ENCODE measurements at regions not wholly inside any gene's neighbourhood (a gene's known extent, or its start where the extent isn't known, plus 50 kb on each side); places are given as distances from the start of the nearest gene placed in this dataset.

DNA sequence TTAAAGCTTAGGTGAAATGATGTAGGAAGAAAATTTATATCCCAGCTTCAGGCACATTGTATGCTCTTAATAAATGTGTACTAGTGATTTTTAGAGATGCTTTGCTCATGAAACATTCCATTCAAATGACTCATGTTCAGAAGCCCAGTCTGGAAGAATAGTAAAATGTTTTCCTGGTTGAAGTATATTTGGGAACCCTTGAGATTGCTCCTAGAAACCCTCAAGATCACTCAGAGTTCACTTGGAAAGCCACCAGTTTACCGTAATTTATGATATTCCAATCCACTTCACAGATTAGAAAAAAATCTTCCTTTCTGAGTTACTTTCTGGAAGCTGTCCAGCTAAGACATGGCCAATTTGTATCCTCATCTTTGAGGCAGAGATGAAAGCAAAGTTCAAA lies 186.4 kb downstream of the SYT10 start:
- TF ChIP-seq POLR2AphosphoS5 (IDR thresholded peaks at IDR 0.05; ENCODE audit: insufficient read depth in 1 of 2, low read depth in 1 of 2) (no peak), CTCF (IDR thresholded peaks at IDR 0.05) (no peak), POLR2A (IDR thresholded peaks at IDR 0.05) (no peak)
- no peaks in the 10 kb centered on the region for H3K27me3 ChIP-seq
- H3K4me3 ChIP-seq, result no peak overlapping the region
- no peak for DNase-seq (ENCODE audit: extremely low spot score in 2 of 2)
- H3K36me3 ChIP-seq, result no peaks in the 10 kb centered on the region
- H3K27ac ChIP-seq, result no peak overlapping the region
- H3K4me1 ChIP-seq, result no peaks in the 10 kb centered on the region
- no peaks in the 10 kb centered on the region for H3K9me3 ChIP-seq
- intact Hi-C loops (cut with DNase I), result no loop called here

- intact Hi-C loops (cut with DNase I), result no loop called here
- no peaks in the 10 kb centered on the region for H3K36me3 ChIP-seq
- no peak for DNase-seq (ENCODE audit: extremely low spot score in 2 of 2)
Measured at GRCh38 chr12:33251548-33251947, 188.1 kb downstream of the SYT10 start.

GRCh38 chr12:33248364-33248763 lies 191.3 kb downstream of the SYT10 start:
- H3K36me3 ChIP-seq, result no peaks in the 10 kb centered on the region
- TF ChIP-seq POLR2A (IDR thresholded peaks at IDR 0.05) (no peak), POLR2AphosphoS5 (IDR thresholded peaks at IDR 0.05; ENCODE audit: insufficient read depth in 1 of 2, low read depth in 1 of 2) (no peak), CTCF (IDR thresholded peaks at IDR 0.05) (no peak)
- no peak overlapping the region for H3K4me3 ChIP-seq
- no peaks in the 10 kb centered on the region for H3K9me3 ChIP-seq
- intact Hi-C loops (cut with DNase I), result no loop called here
- H3K27me3 ChIP-seq, result no peaks in the 10 kb centered on the region
- no peak overlapping the region for H3K27ac ChIP-seq
- no peak for DNase-seq (ENCODE audit: extremely low spot score in 2 of 2)
- H3K4me1 ChIP-seq, result no peaks in the 10 kb centered on the region

More at GRCh38 chr12:33251548-33251947, 188.1 kb downstream of the SYT10 start:
- Histone ChIP-seq H3K9me3 (no peaks in the 10 kb centered on the region), H3K27ac (no peak overlapping the region), H3K4me1 (no peaks in the 10 kb centered on the region), H3K27me3 (no peaks in the 10 kb centered on the region), H3K4me3 (no peak overlapping the region)
- TF ChIP-seq POLR2A (IDR thresholded peaks at IDR 0.05), result no peak
- no peak for TF ChIP-seq CTCF (IDR thresholded peaks at IDR 0.05)
- no peak for TF ChIP-seq POLR2AphosphoS5 (IDR thresholded peaks at IDR 0.05; ENCODE audit: insufficient read depth in 1 of 2, low read depth in 1 of 2)

DNA sequence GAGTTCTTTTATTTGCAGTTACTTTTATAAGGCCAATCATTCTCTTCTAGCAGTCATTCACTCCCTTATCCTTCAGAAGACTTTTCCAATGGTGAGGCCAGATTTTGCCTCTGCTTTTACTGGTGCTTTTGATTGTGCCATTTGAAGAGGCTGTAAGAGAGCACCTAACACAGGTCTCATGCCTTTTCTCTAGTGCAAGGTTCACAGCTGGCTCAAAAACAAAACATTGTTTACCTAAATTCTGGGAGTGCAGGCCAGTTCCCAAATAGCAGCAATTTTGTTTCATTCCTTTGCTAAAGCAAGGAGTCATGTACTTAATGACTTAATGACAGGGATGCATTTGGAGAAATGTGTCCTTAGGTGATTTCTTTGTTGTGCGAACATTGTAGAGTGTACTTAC lies 192.0 kb downstream of the SYT10 start:
- H3K4me3 ChIP-seq, result no peak overlapping the region
- no peaks in the 10 kb centered on the region for H3K36me3 ChIP-seq
- H3K9me3 ChIP-seq, result no peaks in the 10 kb centered on the region
- H3K4me1 ChIP-seq, result no peaks in the 10 kb centered on the region
- intact Hi-C loops (cut with DNase I), result no loop called here
- DNase-seq (ENCODE audit: extremely low spot score in 2 of 2), result no peak
- no peak overlapping the region for H3K27ac ChIP-seq
- TF ChIP-seq POLR2AphosphoS5 (IDR thresholded peaks at IDR 0.05; ENCODE audit: insufficient read depth in 1 of 2, low read depth in 1 of 2) (no peak), POLR2A (IDR thresholded peaks at IDR 0.05) (no peak)
- H3K27me3 ChIP-seq, result no peaks in the 10 kb centered on the region

- Histone ChIP-seq H3K27me3 (no peaks in the 10 kb centered on the region), H3K4me3 (no peak overlapping the region), H3K9me3 (no peaks in the 10 kb centered on the region), H3K27ac (no peak overlapping the region), H3K4me1 (no peaks in the 10 kb centered on the region), H3K36me3 (no peaks in the 10 kb centered on the region)
- intact Hi-C loops (cut with DNase I), result no loop called here
- no peak for DNase-seq (ENCODE audit: extremely low spot score in 2 of 2)
- TF ChIP-seq CTCF (IDR thresholded peaks at IDR 0.05), result no peak
- no peak for TF ChIP-seq POLR2A (IDR thresholded peaks at IDR 0.05)
- no peak for TF ChIP-seq POLR2AphosphoS5 (IDR thresholded peaks at IDR 0.05; ENCODE audit: insufficient read depth in 1 of 2, low read depth in 1 of 2)
Measured at GRCh38 chr12:33245434-33245833, 194.2 kb downstream of the SYT10 start.

GRCh38 chr12:33226671-33227070 lies 212.9 kb downstream of the SYT10 start:
- no peak for TF ChIP-seq POLR2A (IDR thresholded peaks at IDR 0.05)
- no peak for TF ChIP-seq POLR2AphosphoS5 (IDR thresholded peaks at IDR 0.05; ENCODE audit: insufficient read depth in 1 of 2, low read depth in 1 of 2)
- no peak for TF ChIP-seq CTCF (IDR thresholded peaks at IDR 0.05)
- Histone ChIP-seq H3K27me3 (no peaks in the 10 kb centered on the region), H3K9me3 (no peaks in the 10 kb centered on the region), H3K36me3 (no peaks in the 10 kb centered on the region), H3K4me3 (no peak overlapping the region), H3K27ac (no peak overlapping the region), H3K4me1 (no peaks in the 10 kb centered on the region)
- DNase-seq (ENCODE audit: extremely low spot score in 2 of 2), result no peak
- intact Hi-C loops (cut with DNase I), result no loop called here
